CD4-positive, alpha-beta T cell (primary cell): ENCODE measurements at regions not wholly inside any gene's neighbourhood (a gene's known extent, or its start where the extent isn't known, plus 50 kb on each side); places are given as distances from the start of the nearest gene placed in this dataset.

Experiments used
- ATAC-seq: fragments of 200-7000 bp; cut with Tn5 transposase; one replicate; pipeline ENCODE4 v1.10.0; 2022; ENCODE audit warnings: mild to moderate bottlenecking; ENCODE audit not compliant: poor library complexity
- CTCF ChIA-PET: fragments of 350-600 bp; sonication (Branson Sonifier 250); formaldehyde crosslinking; loops from one replicate; lab custom pipeline; 2021; ENCODE audit warnings: antibody characterized with exemption, inconsistent platforms; lab: Charles Lee
- POLR2A ChIA-PET: fragments of 350-600 bp; sonication (Branson Sonifier 250); formaldehyde crosslinking; loops from one replicate; lab custom pipeline; 2021; ENCODE audit warnings: antibody characterized with exemption, inconsistent platforms; lab: Charles Lee
- DNase-seq, 14 experiments: peaks; one replicate each; pipeline ENCODE4 v3.0.0-alpha.2; 2013 to 2020; ENCODE audit warnings: mixed read lengths in 2 of 14
- H3K27ac ChIP-seq, 2 donors: one replicate each; pipeline versions ENCODE4 v1.5.1 to v1.7.0; 2013; ENCODE audit warnings: low read length in 2 of 2, low read depth in 1 of 2, mild to moderate bottlenecking in 1 of 2
- H3K27me3 ChIP-seq, 2 experiments: 1 replicate in 1 of 2; 2 replicates in 1 of 2; pipeline versions ENCODE4 v1.6.1 to v1.7.0; 2013; ENCODE audit warnings: low read length in 2 of 2, control low read depth in 1 of 2, mild to moderate bottlenecking in 1 of 2, moderate library complexity in 1 of 2; ENCODE audit not compliant: insufficient read depth in 2 of 2, control insufficient read depth in 1 of 2
- H3K36me3 ChIP-seq: one replicate; pipeline ENCODE4 v1.6.1; 2013; ENCODE audit warnings: low read length, control low read depth; ENCODE audit not compliant: insufficient read depth
- H3K4me1 ChIP-seq: one replicate; pipeline ENCODE4 v1.6.1; 2013; ENCODE audit warnings: low read length, control low read depth; ENCODE audit not compliant: insufficient read depth
- H3K4me3 ChIP-seq: one replicate; pipeline ENCODE4 v1.5.1; 2013; ENCODE audit warnings: mild to moderate bottlenecking, low read length, moderate library complexity
- H3K9me3 ChIP-seq, 2 experiments: 1 replicate in 1 of 2; 2 replicates in 1 of 2; pipeline versions ENCODE4 v1.6.1 to v1.7.0; 2013; ENCODE audit warnings: low read length in 2 of 2, mild to moderate bottlenecking in 2 of 2, control low read depth in 1 of 2, moderate library complexity in 1 of 2; ENCODE audit not compliant: control insufficient read depth in 1 of 2, insufficient read depth in 1 of 2
- H3K27ac Mint-ChIP-seq: one replicate; pipeline ENCODE4 v1.8.0; 2020; ENCODE audit warnings: mixed read lengths
- H3K27me3 Mint-ChIP-seq: one replicate; pipeline ENCODE4 v1.8.0; 2021; ENCODE audit warnings: mixed read lengths
- H3K36me3 Mint-ChIP-seq: one replicate; pipeline ENCODE4 v1.8.0; 2021; ENCODE audit warnings: low read depth, mixed read lengths
- H3K4me1 Mint-ChIP-seq: one replicate; pipeline ENCODE4 v1.8.0; 2021; ENCODE audit warnings: low read depth, mixed read lengths
- H3K4me3 Mint-ChIP-seq: one replicate; pipeline ENCODE4 v1.8.0; 2020; ENCODE audit warnings: mild to moderate bottlenecking, mixed read lengths
- H3K9me3 Mint-ChIP-seq: one replicate; pipeline ENCODE4 v1.8.0; 2020; ENCODE audit warnings: mixed read lengths
- intact Hi-C, 2 experiments: fragments of 100-400 bp; cut with DNase I in 1 of 2; cut with micrococcal nuclease in 1 of 2; formaldehyde crosslinking; loops; one replicate each; pipeline versions ENCODE4 v1.15.1 to v1.9.0; 2023 to 2025; cut with DNase I, micrococcal nuclease
- TF ChIP-seq, protein P1 (sequence below): fragments of 200-600 bp; IDR thresholded peaks from one replicate; pipeline ENCODE4 v1.8.0; 2022; ENCODE audit warnings: antibody characterized with exemption, mild to moderate bottlenecking

- no peak overlapping the region for H3K4me3 ChIP-seq
- ChIA-PET POLR2A (no interaction called here), CTCF (no interaction called here)
- intact Hi-C loops = no loop called here
- Mint-ChIP-seq H3K27me3 (peaks cover 12% of the 10 kb centered on the region), H3K9me3 (peaks cover 3% of the 10 kb centered on the region), H3K36me3 (no peaks in the 10 kb centered on the region), H3K27ac (no peak overlapping the region), H3K4me1 (no peaks in the 10 kb centered on the region), H3K4me3 (no peak overlapping the region)
- DNase-seq (no peak), ATAC-seq (no peak)
- H3K27me3 ChIP-seq = no peaks in the 10 kb centered on the region
- no peaks in the 10 kb centered on the region for H3K9me3 ChIP-seq
- H3K4me1 ChIP-seq = no peaks in the 10 kb centered on the region
- H3K36me3 ChIP-seq = no peaks in the 10 kb centered on the region
- TF ChIP-seq, protein P1, sequence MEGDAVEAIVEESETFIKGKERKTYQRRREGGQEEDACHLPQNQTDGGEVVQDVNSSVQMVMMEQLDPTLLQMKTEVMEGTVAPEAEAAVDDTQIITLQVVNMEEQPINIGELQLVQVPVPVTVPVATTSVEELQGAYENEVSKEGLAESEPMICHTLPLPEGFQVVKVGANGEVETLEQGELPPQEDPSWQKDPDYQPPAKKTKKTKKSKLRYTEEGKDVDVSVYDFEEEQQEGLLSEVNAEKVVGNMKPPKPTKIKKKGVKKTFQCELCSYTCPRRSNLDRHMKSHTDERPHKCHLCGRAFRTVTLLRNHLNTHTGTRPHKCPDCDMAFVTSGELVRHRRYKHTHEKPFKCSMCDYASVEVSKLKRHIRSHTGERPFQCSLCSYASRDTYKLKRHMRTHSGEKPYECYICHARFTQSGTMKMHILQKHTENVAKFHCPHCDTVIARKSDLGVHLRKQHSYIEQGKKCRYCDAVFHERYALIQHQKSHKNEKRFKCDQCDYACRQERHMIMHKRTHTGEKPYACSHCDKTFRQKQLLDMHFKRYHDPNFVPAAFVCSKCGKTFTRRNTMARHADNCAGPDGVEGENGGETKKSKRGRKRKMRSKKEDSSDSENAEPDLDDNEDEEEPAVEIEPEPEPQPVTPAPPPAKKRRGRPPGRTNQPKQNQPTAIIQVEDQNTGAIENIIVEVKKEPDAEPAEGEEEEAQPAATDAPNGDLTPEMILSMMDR = no peak
- H3K27ac ChIP-seq = no peak overlapping the region
Observed at GRCh38 chr15:94780166-94780565, 548.8 kb downstream of the MCTP2 start.

- Histone ChIP-seq H3K9me3 (no peaks in the 10 kb centered on the region), H3K27me3 (no peaks in the 10 kb centered on the region), H3K27ac (no peak overlapping the region), H3K4me1 (no peaks in the 10 kb centered on the region), H3K36me3 (no peaks in the 10 kb centered on the region), H3K4me3 (no peak overlapping the region)
- H3K4me1 Mint-ChIP-seq = no peaks in the 10 kb centered on the region
- CTCF ChIA-PET = no interaction called here
- DNase-seq (no peak), ATAC-seq (no peak)
- peaks cover 7% of the 10 kb centered on the region for H3K27me3 Mint-ChIP-seq
- H3K9me3 Mint-ChIP-seq = peaks cover 9% of the 10 kb centered on the region
- intact Hi-C loops = no loop called here
- no peaks in the 10 kb centered on the region for H3K36me3 Mint-ChIP-seq
- POLR2A ChIA-PET = no interaction called here
- TF ChIP-seq, protein P1 = no peak
- no peak overlapping the region for H3K27ac Mint-ChIP-seq
- H3K4me3 Mint-ChIP-seq = no peak overlapping the region
Observed at GRCh38 chr15:94785091-94785490, 553.7 kb downstream of the MCTP2 start.

DNA sequence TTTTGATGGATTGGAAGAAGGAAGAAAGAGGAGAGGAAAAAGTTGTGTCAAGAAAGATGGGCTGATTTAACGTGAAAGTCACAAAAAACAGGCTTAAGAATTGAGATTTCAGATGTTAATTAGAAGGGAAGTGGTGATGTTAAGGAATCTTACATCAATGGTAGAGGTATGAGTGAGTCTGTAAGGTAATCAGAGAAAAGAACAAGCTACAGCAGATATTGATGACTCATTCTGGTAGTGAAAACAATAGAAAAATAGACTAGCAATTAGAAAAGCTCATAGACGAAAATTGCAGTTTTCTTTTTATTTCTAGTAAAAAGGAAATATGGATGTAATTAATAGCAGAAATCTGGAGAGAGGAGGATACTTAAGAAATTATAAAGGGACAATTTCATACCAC is 559.6 kb downstream of the MCTP2 start:
- Mint-ChIP-seq H3K36me3 (no peaks in the 10 kb centered on the region), H3K9me3 (peaks cover 9% of the 10 kb centered on the region), H3K27ac (no peak overlapping the region), H3K4me3 (no peak overlapping the region), H3K4me1 (no peaks in the 10 kb centered on the region), H3K27me3 (peaks cover 4% of the 10 kb centered on the region)
- Histone ChIP-seq H3K9me3 (no peaks in the 10 kb centered on the region), H3K4me1 (no peaks in the 10 kb centered on the region), H3K27ac (no peak overlapping the region), H3K4me3 (no peak overlapping the region), H3K36me3 (no peaks in the 10 kb centered on the region), H3K27me3 (no peaks in the 10 kb centered on the region)
- no peak for DNase-seq
- intact Hi-C loops = no loop called here
- POLR2A ChIA-PET = no interaction called here
- ATAC-seq = no peak
- TF ChIP-seq, protein P1 = no peak
- CTCF ChIA-PET = no interaction called here
